ENCODE measurements at regions not wholly inside any gene's neighbourhood (a gene's known extent, or its start where the extent isn't known, plus 50 kb on each side); places are given as distances from the start of the nearest gene placed in this dataset.

GRCh38 chr14:40413136-40413535 lies 980.9 kb upstream of the FBXO33 start:
- no peak overlapping the region for H3K4me2 ChIP-seq
- Mint-ChIP-seq H3K27me3 (ENCODE audit: insufficient read depth, low read depth, poor library complexity) (peaks cover 2% of the 10 kb centered on the region), H3K9me3 (peaks cover 20% of the 10 kb centered on the region)

More at GRCh38 chr14:40413136-40413535, 980.9 kb upstream of the FBXO33 start:
- Histone ChIP-seq H2AFZ (no peak overlapping the region), H3F3A (replicated peaks; ENCODE audit: low read depth) (no peaks in the 10 kb centered on the region), H3K4me3 (no peak overlapping the region), H3K4me1 (ENCODE audit: insufficient read depth) (no peaks in the 10 kb centered on the region), H3K79me2 (replicated peaks; ENCODE audit: insufficient read depth) (no peaks in the 10 kb centered on the region), H3K36me3 (ENCODE audit: insufficient read depth) (no peaks in the 10 kb centered on the region), H4K20me1 (replicated peaks; ENCODE audit: insufficient read depth) (no peaks in the 10 kb centered on the region), H3K9me2 (ENCODE audit: insufficient read depth) (0 out of 2 replicates have a peak, but pooled peaks cover 11% of the 10 kb centered on the region), H3K27ac (ENCODE audit: low read depth) (no peak overlapping the region), H3K27me3 (ENCODE audit: insufficient read depth) (no peaks in the 10 kb centered on the region)
- Mint-ChIP-seq H3K36me3 (ENCODE audit: low read depth) (peaks cover 12% of the 10 kb centered on the region), H3K27ac (no peak overlapping the region), H3K4me1 (no peaks in the 10 kb centered on the region), H3K4me3 (no peak overlapping the region)
- ATAC-seq (no peak), DNase-seq (ENCODE audit: low spot score) (no peak)
- TF ChIP-seq STAT1 (IDR thresholded peaks at IDR 0.05; ENCODE audit: unreplicated experiment) (no peak), ZNF331 (CRISPR knock-in tag; IDR thresholded peaks at IDR 0.05; ENCODE audit: low read depth) (no peak), EZH2 (IDR thresholded peaks at IDR 0.05; ENCODE audit: low read depth, unreplicated experiment) (no peak), NANOG (IDR thresholded peaks at IDR 0.05; ENCODE audit: borderline replicate concordance) (no peak), ZNF462 (CRISPR knock-in tag; IDR thresholded peaks at IDR 0.05) (no peak), ETS1 (IDR thresholded peaks at IDR 0.05) (no peak), CTCF (conservative IDR thresholded peaks at IDR 0.05; ENCODE audit: low read depth in 2 of 2) (no peak), JUNB (IDR thresholded peaks at IDR 0.05; ENCODE audit: unreplicated experiment) (no peak), REST (IDR thresholded peaks at IDR 0.05; ENCODE audit: unreplicated experiment) (no peak), ZNF114 (CRISPR knock-in tag; IDR thresholded peaks at IDR 0.05) (no peak), EZH2phosphoT487 (IDR thresholded peaks at IDR 0.05; ENCODE audit: unreplicated experiment) (no peak), CREB1 (CRISPR knock-in tag; IDR thresholded peaks at IDR 0.05; ENCODE audit: low read depth) (no peak), POLR2AphosphoS5 (IDR thresholded peaks at IDR 0.05; ENCODE audit: low read depth) (no peak)

Measured in GM23338 (cell line).